OCI-LY3 (cell line): ENCODE measurements at regions not wholly inside any gene's neighbourhood (a gene's known extent, or its start where the extent isn't known, plus 50 kb on each side); places are given as distances from the start of the nearest gene placed in this dataset.
"Not testable (repeated sequence)": the region's sequence is repeated elsewhere in the genome, so short reads cannot be mapped to it uniquely, and the experiment has no call there.

Experiments used
- H2AFZ ChIP-seq: fragments of 200-600, 300-600 bp; shearing (Covaris generic); 2 replicates; pipeline ENCODE4 v1.6.0; 2014; ENCODE audit warnings: antibody characterized with exemption, low read depth, low read length
- H3K27ac ChIP-seq: fragments of 200-600, 300-600 bp; sonication (generic); 2 replicates; pipeline ENCODE4 v1.5.1; 2014; ENCODE audit warnings: mild to moderate bottlenecking, low read length, moderate library complexity, mixed read lengths
- H3K27me3 ChIP-seq: fragments of 200-600, 300-600 bp; sonication (generic); 2 replicates; pipeline ENCODE4 v1.6.1; 2014; ENCODE audit warnings: low read depth, low read length, mixed read lengths
- H3K36me3 ChIP-seq: fragments of 200-600, 300-600 bp; sonication (generic); replicated peaks from 2 replicates; pipeline ENCODE3; 2014; ENCODE audit warnings: low read depth, low read length, mixed read lengths
- H3K4me1 ChIP-seq: fragments of 300-600, 200-600 bp; sonication (generic); 2 replicates; pipeline ENCODE4 v1.6.1; 2014; ENCODE audit warnings: low read length, mixed read lengths
- H3K4me2 ChIP-seq: fragments of 200-600, 300-600 bp; sonication (generic); 2 replicates; pipeline ENCODE4 v1.6.1; 2014; ENCODE audit warnings: low read length, mixed read lengths
- H3K4me3 ChIP-seq: fragments of 300-600, 200-600 bp; sonication (generic); 2 replicates; pipeline ENCODE4 v1.5.1; 2014; ENCODE audit warnings: antibody characterized with exemption, mild to moderate bottlenecking, low read length, moderate library complexity
- H3K79me2 ChIP-seq: fragments of 300-600, 200-600 bp; shearing (Covaris generic); 2 replicates; pipeline ENCODE4 v1.6.1; 2014; ENCODE audit warnings: mild to moderate bottlenecking, low read length, mixed read lengths
- H3K9ac ChIP-seq: fragments of 300-600, 200-600 bp; shearing (Covaris generic); 2 replicates; pipeline ENCODE4 v1.6.0; 2014; ENCODE audit warnings: mild to moderate bottlenecking, low read length, moderate library complexity
- H3K9me3 ChIP-seq: fragments of 200-600, 300-600 bp; shearing (Covaris generic); 2 replicates; pipeline ENCODE4 v1.6.1; 2014; ENCODE audit warnings: low read length, mixed read lengths; ENCODE audit not compliant: insufficient read depth
- H4K20me1 ChIP-seq: fragments of 200-600, 300-600 bp; sonication (generic); 2 replicates; pipeline ENCODE4 v1.6.1; 2016; ENCODE audit warnings: low read length, mixed read lengths; ENCODE audit not compliant: insufficient read depth
- CTCF ChIP-seq: fragments of 200-600, 300-600 bp; sonication (generic); IDR thresholded peaks from 2 replicates; pipeline ENCODE4 v1.5.1; 2014; ENCODE audit warnings: antibody characterized with exemption, low read length, low read depth
- EZH2phosphoT487 ChIP-seq: fragments of 200-600 bp; shearing (Covaris generic); IDR thresholded peaks from 2 replicates; pipeline ENCODE4 v1.6.1; 2018; ENCODE audit warnings: antibody characterized with exemption, mixed run types, low read depth

GRCh38 chr7:149580328-149580727, 82.7 kb upstream of the ZNF746 start:
- Histone ChIP-seq H3K79me2 (no peaks in the 10 kb centered on the region), H4K20me1 (no peaks in the 10 kb centered on the region), H3K4me3 (no peak overlapping the region), H3K4me1 (peaks cover 13% of the 10 kb centered on the region; the same call in 1 of the 2 replicates), H3K27me3 (no peaks in the 10 kb centered on the region), H3K4me2 (no peak overlapping the region), H3K27ac (no peak overlapping the region), H3K36me3 (peaks cover 39% of the 10 kb centered on the region), H3K9me3 (peaks cover 7% of the 10 kb centered on the region; the same call in 1 of the 2 replicates), H3K9ac (no peak overlapping the region), H2AFZ (no peak overlapping the region)
- no peak for TF ChIP-seq CTCF
- no peak for TF ChIP-seq EZH2phosphoT487

DNA sequence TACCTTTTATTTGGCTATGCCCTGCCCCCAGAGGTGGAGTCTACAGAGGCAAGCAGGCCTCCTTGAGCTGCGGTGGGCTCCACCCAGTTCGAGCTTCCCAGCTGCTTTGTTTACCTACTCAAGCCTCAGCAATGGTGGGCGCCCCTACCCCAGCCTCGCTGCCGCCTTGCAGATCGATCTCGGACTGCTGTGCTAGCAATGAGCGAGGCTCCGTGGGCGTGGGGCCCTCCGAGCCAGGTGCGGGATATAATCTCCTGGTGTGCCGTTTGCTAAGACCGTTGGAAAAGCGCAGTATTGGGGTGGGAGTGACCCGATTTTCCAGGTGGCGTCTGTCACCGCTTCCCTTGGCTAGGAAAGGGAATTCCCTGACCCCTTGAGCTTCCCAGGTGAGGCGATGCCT, 81.8 kb upstream of the ZNF746 start:
- not testable (repeated sequence) for H3K4me3 ChIP-seq, H3K4me2 ChIP-seq, H3K9ac ChIP-seq, H4K20me1 ChIP-seq, H3K79me2 ChIP-seq, H3K27me3 ChIP-seq, H3K9me3 ChIP-seq, H3K27ac ChIP-seq, H2AFZ ChIP-seq
- Histone ChIP-seq H3K36me3 (peaks cover 29% of the 10 kb centered on the region), H3K4me1 (peaks cover 13% of the 10 kb centered on the region; the same call in 1 of the 2 replicates)

DNA sequence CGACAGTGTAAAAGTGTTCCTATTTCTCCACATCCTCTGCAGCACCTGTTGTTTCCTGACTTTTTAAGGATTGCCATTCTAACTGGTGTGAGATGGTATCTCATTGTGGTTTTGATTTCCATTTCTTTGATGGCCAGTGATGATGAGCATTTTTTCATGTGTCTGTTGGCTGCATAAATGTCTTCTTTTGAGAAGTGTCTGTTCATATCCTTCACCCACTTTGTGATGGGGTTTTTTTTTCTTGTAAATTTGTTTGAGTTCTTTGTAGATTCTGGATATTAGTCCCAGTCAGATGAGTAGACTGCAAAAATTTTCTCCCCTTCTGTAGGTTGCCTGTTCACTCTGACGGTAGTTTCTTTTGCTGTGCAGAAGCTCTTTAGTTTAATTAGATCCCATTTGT, 76.8 kb upstream of the ZNF746 start:
- not testable (repeated sequence) for H3K9me3 ChIP-seq, H3K79me2 ChIP-seq, H3K4me2 ChIP-seq, H3K27ac ChIP-seq, H3K9ac ChIP-seq, H3K4me3 ChIP-seq, H3K27me3 ChIP-seq, H3K4me1 ChIP-seq, H2AFZ ChIP-seq, H4K20me1 ChIP-seq
- H3K36me3 ChIP-seq: peaks cover 10% of the 10 kb centered on the region

DNA sequence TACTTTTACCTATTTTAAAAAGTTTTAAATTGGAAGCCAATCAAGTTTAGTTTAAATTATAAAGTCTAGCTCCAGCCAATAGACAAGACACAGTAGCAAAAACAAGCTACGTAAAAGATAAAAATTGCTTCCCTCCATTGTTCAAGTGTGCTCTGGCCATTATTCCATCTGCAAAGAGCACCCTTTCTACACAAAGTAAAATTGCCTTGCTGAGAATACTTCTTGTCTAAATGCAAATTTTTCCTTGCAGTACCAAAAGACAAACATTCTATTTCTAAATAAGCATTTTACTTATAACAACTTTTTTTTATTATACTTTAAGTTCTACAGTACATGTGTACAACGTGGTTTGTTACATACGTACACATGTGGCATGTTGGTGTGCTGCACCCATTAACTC, 75.9 kb upstream of the ZNF746 start:
- Histone ChIP-seq H3K27me3 (no peaks in the 10 kb centered on the region), H3K27ac (no peak overlapping the region), H3K4me1 (no peaks in the 10 kb centered on the region), H3K9ac (no peak overlapping the region), H4K20me1 (no peaks in the 10 kb centered on the region), H2AFZ (no peak overlapping the region), H3K4me3 (no peak overlapping the region), H3K9me3 (peaks cover 4% of the 10 kb centered on the region; the same call in 1 of the 2 replicates), H3K4me2 (no peak overlapping the region), H3K36me3 (peaks cover 14% of the 10 kb centered on the region), H3K79me2 (no peaks in the 10 kb centered on the region)
- TF ChIP-seq EZH2phosphoT487: no peak
- TF ChIP-seq CTCF: no peak

DNA sequence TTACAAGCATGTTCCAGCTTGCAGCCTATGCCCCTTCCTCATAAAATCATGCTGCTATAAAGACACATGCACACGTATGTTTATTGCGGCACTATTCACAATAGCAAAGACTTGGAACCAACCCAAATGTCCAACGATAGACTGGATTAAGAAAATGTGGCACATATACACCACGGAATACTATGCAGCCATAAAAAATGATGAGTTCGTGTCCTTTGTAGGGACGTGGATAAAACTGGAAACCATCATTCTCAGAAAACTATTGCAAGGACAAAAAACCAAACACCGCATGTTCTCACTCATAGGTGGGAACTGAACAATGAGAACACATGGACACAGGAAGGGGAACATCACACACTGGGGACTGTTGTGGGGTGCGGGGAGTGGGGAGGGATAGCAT, 75.3 kb upstream of the ZNF746 start:
- H3K4me3 ChIP-seq, H2AFZ ChIP-seq, H4K20me1 ChIP-seq, H3K4me1 ChIP-seq, H3K4me2 ChIP-seq, H3K9ac ChIP-seq, H3K9me3 ChIP-seq, H3K27me3 ChIP-seq, H3K79me2 ChIP-seq, H3K27ac ChIP-seq: not testable (repeated sequence)
- H3K36me3 ChIP-seq: peaks cover 20% of the 10 kb centered on the region
